ENCODE measurements at regions not wholly inside any gene's neighbourhood (a gene's known extent, or its start where the extent isn't known, plus 50 kb on each side); places are given as distances from the start of the nearest gene placed in this dataset.
A peak's percentile ranks its signal among the peaks of the same experiment; 100 is the strongest.
"Not testable (repeated sequence)": the region's sequence is repeated elsewhere in the genome, so short reads cannot be mapped to it uniquely, and the experiment has no call there.

DNA sequence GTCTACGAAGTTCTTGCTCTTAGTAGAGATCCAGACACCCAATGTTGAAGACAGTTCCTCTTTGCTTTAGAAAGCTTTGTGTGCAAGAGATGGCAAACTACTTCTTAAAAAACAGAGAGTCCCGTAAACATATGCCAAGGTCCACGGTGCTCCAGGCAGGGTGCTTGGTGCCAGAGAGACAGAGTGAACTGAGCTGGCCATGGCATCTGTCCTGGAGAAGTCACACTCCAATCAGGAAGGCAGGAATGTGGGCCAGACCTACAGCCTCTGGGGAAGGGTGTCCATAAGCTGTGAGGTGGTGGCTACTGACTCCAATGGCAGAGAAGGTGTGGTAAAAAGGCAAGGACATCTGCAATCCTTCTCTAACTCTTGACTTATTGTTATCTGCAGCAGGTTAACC is 242.0 kb upstream of the PLGLB2 start:
- DNase-seq (ENCODE audit: low read depth in 1 of 2, low spot score in 1 of 2), result not testable (repeated sequence)

DNA sequence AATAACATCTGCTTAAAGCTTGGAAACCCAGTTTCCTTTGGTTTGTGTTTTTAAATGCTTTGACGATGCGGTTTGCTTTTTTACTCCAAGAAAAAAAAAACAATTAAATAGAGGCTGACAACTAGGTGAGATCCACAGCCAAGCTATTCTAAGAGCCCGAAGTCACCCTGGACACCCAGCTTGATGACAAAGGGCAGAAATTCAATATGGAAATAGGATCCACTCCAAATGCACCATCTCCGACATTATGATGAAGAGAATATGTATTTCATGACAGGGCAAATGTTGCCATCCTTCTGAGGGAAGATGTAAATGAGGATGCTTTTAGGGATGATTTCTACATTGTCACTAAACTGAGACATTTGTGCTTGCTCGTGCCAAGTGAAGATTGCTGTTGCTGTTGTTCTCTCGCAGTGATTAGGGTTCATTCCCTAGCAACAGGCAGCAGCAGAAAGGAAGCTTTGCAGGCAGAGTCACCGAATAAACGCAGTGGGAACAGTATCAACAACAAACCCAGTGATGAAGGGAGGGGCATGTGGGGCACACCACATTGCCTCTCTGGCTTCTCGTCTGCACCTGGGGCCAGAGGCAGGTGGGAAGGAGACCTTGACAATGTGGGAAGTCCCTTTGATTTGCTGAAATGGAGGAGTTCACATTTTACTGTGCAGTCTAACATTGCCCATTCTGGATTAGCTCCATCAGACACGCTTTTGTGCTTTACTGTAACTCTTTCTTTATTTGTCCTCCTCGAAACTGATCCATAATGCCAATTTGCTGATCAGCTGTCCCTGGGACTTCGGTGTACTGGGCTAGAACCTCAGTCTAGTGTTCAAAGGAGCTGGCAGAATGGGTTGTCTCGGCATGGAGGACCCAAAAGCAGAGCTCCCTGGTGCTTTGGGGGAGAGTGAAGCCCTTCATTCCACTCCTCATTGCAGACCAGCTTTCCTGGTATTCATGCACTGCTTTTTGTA is 240.2 kb upstream of the PLGLB2 start:
- DNase-seq (ENCODE audit: low read depth in 1 of 2, low spot score in 1 of 2), result not testable (repeated sequence)

DNA sequence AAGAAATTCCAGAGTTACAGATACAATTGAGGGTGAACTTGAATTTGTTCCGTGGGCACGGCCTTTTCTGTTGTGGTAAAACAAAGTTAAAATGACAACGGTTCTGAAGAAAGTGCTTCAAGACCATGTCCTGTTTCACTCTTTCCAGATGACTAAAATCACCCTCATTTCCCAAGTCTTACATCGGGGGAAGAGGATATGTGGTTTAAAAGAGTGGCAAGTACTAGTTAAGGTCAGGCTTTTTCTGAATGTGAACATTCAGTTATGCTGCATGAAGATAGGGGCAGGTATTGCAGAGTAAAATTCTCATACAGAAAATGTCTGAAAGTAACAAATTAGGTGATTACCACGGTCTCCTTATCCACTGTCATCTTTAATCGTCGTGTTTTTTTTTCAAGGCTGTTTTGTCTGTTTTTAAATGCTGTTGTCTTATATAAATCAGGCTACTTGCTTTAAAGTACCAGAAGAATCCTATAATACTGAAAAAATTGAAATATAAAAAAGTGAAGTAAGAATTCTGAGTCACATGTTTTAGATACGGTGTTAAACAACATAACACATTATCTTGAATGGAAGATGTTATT is 236.6 kb upstream of the PLGLB2 start:
- not testable (repeated sequence) for DNase-seq (ENCODE audit: low read depth in 1 of 2, low spot score in 1 of 2)

DNA sequence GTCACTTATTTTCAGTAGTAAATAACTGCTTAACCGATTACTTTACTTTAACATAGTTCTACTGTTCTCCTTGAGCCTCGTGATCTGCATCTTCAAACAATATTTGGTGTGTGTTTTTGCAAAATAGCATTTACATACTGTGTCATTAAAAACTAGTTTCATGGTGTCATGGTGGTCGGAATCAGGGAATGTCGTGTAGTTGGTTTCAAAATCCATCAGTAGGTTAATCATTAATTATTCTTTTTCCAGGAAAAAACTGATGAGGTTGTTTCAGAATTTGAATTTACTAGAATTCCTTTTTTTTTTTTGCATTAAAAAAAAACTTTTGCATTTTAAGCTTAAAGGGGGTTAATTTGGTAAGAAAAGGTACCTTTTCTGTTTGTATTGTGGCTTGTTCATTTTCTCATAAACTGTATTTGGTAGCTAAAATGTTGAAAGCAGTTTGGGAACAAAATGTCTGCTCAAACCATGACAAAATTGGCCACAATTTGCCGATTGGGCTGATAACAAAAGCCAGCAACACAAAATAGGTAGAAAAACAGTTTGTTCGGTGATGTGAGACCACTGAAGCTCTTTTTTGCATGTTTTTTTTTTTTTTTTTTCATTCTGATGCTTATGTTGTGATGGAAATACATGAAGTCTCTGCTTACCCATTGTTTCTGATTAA is 234.9 kb upstream of the PLGLB2 start:
- DNase-seq (ENCODE audit: low read depth in 1 of 2, low spot score in 1 of 2), result not testable (repeated sequence)

DNA sequence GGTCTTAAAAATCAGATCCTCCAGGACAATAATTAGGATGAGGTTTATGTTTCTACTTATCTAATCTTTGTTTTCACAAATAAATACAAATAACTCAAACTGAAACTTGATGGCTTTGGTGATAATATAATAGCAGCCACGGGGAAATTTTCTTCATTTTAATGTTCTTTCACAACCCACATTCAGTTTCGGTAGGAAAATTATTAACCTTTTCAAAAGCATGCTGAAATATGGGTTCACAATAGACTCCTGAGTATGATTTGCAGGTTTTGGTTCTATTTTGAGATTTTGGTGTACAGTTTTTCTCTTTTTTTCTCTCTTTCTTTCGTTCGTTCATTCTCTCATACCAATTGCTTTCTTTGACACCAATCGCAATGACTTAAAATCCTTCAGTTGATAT is 233.9 kb upstream of the PLGLB2 start:
- not testable (repeated sequence) for DNase-seq (ENCODE audit: low read depth in 1 of 2, low spot score in 1 of 2)

DNA sequence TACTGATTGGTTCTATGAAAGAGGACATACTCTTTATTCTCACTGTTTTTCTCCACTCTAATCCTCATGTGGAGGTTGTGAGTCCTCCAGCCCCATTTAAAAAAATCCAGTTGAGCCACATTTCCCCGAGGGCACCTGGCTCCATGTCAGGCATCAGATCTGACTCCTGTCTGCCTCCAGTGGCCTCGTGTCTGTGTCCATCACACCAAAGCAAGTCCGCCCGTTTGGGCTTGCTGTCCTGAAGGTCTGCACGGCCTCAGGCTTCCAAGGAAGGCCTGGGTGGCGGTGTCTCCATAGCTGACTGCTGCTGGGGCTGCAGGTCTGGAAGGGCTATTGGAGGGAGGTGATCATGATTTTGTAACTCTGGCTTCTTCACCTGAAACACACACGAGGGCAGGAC is 233.4 kb upstream of the PLGLB2 start:
- not testable (repeated sequence) for DNase-seq (ENCODE audit: low read depth in 1 of 2, low spot score in 1 of 2)

DNA sequence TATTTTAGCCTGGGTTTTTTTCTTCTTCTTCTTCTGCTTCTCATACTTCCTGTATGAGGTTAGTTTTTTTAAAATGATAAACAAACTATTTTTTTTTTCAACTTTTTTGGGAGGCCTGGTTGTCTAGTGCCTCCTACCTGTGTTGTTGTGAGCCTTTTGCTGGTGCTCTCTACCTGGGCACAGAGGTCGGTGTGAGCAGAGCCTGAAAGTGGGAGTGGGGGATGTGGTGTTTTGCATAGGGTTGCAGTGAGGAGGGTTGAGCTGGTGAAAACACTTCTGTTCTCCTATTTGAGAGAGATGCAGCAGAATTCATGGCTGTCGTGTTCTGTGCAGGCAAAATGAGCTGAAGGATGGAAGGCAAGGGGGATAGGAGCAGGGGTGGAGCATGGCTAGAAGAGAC is 232.7 kb upstream of the PLGLB2 start:
- DNase-seq (ENCODE audit: low read depth in 1 of 2, low spot score in 1 of 2), result not testable (repeated sequence)

DNA sequence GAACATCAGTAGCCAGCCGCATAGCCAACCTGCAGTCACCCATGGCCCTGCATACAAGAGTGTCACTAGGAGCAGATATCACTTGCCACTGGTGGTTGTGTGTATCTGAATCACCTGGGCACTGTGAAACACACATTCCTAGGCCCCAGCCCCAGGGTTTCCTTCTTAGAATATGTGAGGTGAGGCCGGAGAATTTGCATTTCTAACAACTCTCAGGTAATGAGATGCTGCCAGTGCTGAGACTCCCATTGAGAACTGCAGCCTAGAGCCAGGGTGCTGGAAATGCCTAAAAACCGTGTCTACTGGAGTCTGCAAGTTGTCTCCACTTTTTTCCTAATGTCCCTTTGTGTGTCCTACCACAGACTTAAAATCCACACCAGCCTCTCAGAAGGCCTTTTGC is 232.0 kb upstream of the PLGLB2 start:
- DNase-seq (ENCODE audit: low read depth in 1 of 2, low spot score in 1 of 2), result not testable (repeated sequence)

DNA sequence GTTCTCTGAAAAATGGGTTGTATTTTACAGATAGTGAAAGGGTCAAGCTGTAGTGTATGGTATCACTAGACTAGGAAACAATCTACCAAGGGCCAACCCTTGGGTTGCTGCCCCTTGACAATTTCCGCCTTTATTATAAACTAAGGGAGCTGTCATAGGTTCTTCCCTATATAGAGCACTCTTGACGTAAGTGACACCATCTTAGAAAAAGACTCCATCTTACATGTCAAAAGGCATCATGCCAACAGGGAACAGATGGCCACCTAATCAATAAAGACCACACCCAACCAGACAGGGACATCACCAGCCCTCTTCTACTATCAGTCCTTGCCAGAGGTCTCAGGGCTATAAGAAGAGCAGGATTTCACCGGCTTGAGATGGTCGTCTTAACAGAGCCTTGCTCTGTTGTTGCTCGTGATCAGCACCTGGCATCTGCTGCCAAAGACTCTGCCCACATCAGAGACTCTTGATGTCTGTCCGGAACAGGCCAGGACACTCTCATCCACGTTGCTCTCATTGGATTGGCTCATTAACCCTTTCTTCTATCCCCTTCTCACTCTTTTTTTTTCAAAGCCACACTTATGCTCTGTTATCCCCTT is 231.4 kb upstream of the PLGLB2 start:
- not testable (repeated sequence) for DNase-seq (ENCODE audit: low read depth in 1 of 2, low spot score in 1 of 2)

DNA sequence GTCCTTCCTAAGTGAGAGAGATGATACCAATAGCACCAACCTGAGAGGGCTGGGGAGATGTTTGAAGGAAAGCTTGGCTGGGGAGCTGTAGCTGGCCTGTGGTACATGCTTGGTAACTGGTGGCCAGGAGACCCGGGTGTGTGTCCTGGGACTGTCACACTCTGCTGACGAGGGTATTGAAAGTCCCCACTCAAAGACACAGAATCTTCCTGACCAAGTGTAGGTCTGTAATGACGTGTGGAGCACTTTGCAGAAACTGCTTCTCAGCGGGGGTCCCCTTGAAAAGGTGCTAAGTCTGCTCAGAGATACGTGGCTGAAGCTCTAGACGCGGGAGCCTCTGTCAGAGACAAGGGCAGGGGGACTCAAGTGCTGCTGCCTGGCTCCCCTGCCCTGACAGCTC is 230.4 kb upstream of the PLGLB2 start:
- not testable (repeated sequence) for DNase-seq (ENCODE audit: low read depth in 1 of 2, low spot score in 1 of 2)

DNA sequence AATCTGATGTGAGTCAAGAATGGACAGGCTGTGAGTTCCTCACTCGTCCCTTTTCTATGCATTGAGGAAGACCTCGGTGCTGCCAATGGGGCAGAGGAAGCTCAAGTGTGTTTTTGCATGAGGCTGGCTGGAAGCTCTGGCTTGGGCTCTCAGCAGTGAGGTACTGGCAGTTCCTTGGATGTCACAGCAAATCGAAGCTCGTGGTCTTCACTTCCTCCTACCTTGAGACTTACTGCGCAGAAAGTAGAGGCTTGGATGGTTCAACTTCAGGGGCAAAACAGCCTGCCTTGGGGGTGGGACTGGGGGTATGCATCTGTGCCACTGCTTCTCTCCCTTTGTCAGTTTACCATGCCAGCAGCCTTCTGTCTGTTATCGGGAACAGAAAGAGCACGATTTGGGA is 229.8 kb upstream of the PLGLB2 start:
- DNase-seq (ENCODE audit: low read depth in 1 of 2, low spot score in 1 of 2), result not testable (repeated sequence)

DNA sequence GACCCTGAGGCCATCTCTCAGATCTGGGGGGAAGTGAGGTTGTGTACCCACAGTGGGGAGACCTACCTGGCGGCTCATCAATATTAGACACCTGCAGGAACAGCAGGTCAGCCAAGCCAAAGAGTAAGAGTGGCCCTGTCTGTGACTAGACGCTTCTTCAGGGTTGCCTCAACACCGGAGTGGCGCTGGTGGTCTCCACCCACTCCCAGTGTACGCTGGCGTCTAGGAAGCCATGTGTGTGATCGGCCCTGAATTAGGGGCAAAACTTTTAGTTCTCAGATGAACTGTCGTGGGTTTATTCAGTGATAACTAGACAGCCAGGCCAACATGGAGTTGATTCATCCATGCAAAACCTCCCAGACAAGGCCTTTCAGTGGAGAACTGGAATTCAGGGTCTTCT is 229.3 kb upstream of the PLGLB2 start:
- not testable (repeated sequence) for DNase-seq (ENCODE audit: low read depth in 1 of 2, low spot score in 1 of 2)

DNA sequence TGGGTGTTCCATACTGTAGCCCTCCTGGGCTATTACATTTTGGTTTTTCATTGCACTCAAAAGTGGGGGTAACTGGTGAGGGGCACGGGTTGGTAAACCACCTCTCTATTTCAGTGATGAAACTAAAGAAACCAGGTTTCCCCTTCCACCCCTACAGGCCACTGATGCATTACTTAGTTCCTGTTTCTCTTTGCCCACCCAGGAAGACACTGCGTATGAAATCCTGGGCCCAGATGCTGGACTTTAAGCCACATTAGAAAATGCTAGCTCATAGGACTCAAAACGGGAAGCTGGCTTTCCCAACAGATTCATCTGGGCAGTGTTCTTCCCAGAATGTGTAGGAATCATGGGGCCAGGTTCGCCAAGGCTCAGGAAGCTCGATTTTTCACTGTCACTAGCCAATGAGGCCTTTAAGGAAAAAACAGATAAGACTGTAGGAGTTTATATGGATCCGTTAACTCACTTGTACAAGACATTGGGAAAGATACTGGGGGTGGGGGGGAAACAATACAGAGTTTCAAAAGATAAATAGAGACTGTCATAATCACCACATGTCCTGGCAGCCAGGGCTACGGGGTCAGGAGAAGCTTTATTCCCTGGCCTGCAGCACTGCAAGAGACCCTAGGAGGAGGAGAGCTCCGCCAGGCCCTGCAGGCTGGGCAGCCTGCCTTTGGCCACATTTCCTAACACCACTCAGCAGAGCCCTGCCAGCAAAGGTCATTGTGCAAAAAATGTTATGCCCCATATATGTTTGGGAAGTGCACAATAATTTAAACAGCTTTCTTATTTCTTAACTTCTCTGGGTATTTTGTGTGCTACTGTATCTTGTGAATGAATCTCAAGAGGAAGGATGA is 228.5 kb upstream of the PLGLB2 start:
- DNase-seq (ENCODE audit: low read depth in 1 of 2, low spot score in 1 of 2), result not testable (repeated sequence)

DNA sequence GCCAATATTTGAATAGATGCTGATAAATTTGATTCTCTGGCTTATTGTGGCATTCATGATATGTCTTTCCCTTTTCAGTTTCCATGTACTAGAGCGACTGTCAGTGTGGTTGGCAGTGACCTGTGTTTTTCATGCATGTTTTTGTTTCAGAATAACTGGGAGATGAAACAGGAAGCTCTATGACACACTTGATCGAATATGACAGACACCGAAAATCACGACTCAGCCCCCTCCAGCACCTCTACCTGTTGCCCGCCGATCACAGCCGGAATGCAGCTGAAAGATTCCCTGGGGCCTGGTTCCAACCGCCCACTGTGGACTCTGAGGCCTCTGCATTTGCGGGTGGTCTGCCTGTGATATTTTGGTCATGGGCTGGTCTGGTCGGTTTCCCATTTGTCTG is 226.8 kb upstream of the PLGLB2 start:
- DNase-seq (ENCODE audit: low read depth in 1 of 2, low spot score in 1 of 2), result peak in 1 of 2 donors; percentile 3

DNA sequence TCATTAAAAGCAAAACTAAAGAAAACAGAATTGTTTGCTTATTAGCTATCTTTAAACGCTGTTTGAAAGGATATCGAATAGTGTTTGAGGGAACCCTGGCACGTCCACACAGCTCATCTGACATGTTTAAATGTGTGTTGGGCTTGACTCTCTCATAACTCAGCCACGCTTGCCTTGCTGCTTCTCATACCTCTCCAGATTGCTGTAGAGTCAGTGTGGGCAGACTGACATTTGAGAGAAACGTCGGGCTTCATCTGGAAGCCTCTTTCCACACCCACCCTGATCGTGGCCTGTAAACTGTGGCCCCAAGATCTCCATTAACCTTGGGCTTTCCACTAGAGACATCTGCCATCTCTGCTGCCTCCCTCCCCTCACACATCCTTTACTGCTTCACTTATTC is 226.4 kb upstream of the PLGLB2 start:
- not testable (repeated sequence) for DNase-seq (ENCODE audit: low read depth in 1 of 2, low spot score in 1 of 2)

DNA sequence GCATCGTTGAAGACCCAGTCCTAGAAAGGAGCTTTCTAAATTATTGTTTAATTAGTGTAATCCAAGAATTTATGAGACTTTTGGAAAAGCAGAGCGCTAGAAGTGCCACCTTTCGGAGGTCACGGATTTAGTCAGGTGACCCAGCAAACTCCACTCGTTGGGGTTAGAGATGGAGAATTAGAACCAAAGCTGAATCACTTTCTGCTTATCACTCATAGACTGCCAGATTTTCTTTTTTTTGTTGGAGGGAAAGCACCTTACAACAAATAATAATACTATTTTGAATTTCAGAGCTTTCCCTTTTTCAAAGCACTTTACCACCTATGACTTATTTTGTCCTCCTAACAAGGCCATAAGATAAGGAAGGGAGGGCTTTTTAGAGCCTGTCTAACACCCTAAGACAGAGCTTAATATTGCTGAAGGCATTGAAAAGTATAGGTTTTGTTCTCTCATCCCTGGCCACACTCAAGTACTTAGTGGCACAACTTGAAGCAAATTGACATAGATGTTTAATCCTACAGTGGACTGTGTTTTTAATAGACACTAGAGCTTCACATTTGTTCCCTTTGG is 223.2 kb upstream of the PLGLB2 start:
- not testable (repeated sequence) for DNase-seq (ENCODE audit: low read depth in 1 of 2, low spot score in 1 of 2)

DNA sequence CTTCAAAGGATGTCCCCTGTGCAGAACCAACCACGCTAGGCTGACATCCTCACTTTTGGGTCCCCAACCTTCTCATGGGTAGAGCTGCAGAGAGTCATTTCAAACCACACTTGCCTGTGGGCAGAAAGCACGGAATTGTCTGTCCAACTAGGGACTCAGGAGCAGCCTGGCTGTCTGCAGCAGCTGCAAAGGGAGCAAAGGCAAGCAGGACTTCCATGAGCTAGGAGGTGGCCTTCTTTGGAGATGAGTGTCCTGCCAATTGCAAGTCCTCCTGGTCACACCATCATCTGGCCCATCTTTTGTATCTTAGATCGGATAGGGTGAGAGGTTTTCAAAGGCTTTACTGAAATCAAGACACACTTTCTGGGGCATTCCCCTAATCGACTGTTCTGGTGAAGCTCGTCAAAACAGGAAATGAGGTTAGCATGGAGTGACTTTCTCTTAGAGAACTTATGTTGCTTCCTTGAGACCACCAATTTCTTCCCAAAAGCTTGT is 222.3 kb upstream of the PLGLB2 start:
- not testable (repeated sequence) for DNase-seq (ENCODE audit: low read depth in 1 of 2, low spot score in 1 of 2)

DNA sequence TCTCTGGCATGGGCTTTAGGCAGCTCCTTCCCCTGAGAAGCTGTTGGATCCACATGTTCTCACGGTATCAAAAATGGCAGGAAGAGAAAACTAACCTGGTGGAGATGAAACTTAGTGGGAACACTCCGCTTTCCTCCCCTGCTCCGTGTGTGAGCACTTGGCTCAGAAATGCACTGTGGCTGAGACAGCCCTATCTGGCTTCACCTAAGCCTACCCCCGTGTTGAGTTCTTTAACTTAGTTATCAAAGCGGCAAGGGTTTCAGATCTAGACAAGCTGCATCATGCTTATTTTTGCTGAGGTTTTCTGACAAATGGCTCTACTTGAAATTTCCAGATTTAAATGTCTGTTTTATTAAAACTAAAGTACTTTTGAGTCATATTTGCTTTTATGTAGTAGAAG is 221.6 kb upstream of the PLGLB2 start:
- DNase-seq (ENCODE audit: low read depth in 1 of 2, low spot score in 1 of 2), result not testable (repeated sequence)

DNA sequence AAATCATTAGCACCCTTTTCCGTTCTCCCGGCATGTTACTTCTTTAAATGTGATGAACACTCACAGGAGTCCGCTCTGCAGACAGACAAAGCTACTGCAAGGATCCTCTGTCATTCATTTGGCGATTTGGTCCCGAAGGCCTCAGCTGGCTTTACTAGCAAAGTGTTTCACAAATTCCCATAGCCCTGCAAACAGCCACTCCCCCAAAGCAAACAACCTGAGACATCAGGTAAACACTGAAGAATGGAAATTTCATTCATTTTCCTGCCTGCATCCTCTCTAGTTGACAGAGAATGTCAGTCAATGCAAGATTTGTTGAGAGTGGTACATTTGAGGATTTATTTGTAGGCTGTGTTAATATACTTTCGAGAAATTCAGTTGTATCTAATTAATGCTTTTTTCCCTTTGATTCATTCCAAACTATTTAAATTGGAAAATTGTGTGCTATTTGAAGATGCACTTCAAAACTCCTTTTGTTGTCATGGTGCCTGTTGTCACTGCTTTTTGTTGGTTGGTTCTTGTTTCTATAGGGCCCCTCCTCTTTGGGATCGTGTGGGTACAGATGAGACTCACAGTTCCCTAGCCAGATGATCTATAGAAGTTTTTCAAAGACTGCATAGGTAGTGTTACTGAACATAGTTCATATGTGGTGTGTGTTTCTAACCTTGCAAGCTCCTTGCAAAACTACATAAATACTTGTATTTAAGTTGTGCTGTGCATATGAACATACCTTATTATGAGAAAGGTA is 215.7 kb upstream of the PLGLB2 start:
- DNase-seq (ENCODE audit: low read depth in 1 of 2, low spot score in 1 of 2), result not testable (repeated sequence)

Data from activated T-helper 1 cell treated with anti-CD3 and anti-CD28 coated beads, Interleukin-2, amount 50 U/mL, for 16 hours (primary cell).